ENCODE measurements at regions not wholly inside any gene's neighbourhood (a gene's known extent, or its start where the extent isn't known, plus 50 kb on each side); places are given as distances from the start of the nearest gene placed in this dataset.

- no peak for TF ChIP-seq CTCF (conservative IDR thresholded peaks at IDR 0.05; ENCODE audit: low read length)
- no peak overlapping the region for H3K4me3 ChIP-seq (ENCODE audit: low read length)
- no peak for DNase-seq (ENCODE audit: low read depth)
Measured at GRCh38 chr2:66679442-66679841, 244.5 kb downstream of the MEIS1 start.

DNA sequence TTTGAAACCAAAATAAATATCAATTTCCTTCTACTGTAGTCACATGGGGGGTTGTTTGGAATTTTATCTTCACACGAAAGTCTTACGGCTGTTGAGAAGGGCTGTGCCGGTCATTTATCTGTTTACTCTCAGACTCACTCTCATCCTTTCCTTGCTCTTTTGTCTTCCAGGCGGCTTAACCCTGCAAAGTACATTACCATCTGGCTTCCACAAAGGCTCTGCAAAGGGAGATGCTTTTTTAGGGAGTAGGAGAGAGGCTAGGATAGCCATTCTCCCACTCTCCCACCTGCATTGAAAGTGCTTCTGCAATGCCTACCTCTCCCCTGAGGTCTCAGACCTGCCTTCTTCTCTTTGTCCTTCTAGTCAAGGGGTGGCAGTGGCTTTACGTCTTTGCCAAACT lies 247.6 kb downstream of the MEIS1 start:
- TF ChIP-seq CTCF (conservative IDR thresholded peaks at IDR 0.05; ENCODE audit: low read length), result no peak
- H3K4me3 ChIP-seq (ENCODE audit: low read length), result no peak overlapping the region
- DNase-seq (ENCODE audit: low read depth), result no peak

GRCh38 chr2:66683064-66683463 lies 248.1 kb downstream of the MEIS1 start:
- no peak for TF ChIP-seq CTCF (conservative IDR thresholded peaks at IDR 0.05; ENCODE audit: low read length)
- H3K4me3 ChIP-seq (ENCODE audit: low read length), result no peak overlapping the region
- DNase-seq (ENCODE audit: low read depth), result no peak

DNA sequence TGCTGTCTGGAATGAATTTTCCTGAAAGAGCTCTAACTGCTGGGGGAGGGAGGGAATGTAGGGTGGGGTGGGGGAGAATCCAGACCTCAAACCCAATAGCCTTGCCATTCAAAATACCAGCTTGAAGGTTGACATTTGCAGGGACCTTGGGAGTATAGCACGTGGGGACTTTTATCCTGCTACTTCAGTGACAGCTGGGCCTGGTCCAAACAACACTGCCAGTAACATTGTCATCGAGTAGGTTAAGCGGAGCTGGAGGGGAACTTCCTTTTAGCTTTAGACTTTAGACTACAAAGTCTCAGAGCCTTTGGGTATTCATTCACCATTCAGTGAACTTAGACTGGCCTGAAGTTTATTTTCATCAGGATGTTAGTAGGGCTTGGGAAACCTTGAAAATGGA lies 248.7 kb downstream of the MEIS1 start:
- no peak for TF ChIP-seq CTCF (conservative IDR thresholded peaks at IDR 0.05; ENCODE audit: low read length)
- no peak overlapping the region for H3K4me3 ChIP-seq (ENCODE audit: low read length)
- no peak for DNase-seq (ENCODE audit: low read depth)

DNA sequence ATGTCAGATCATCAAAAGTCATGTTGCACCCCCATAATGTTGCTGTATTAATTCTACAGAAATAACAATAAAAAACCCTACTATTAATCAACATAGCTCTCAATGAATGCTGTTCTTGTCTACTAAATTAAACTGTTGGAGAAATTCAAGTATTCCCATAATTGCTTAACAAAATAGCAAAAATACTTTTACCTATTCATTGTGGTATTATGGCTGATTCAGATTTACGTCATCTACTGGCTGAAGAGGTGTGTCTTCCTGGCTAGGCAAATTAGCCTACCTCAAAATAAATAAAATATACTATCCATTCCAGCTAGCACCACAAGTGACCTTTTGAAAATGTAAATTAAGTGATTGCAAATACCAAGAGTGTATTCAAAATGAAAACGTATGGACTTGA lies 249.4 kb downstream of the MEIS1 start:
- TF ChIP-seq CTCF (conservative IDR thresholded peaks at IDR 0.05; ENCODE audit: low read length), result no peak
- H3K4me3 ChIP-seq (ENCODE audit: low read length), result no peak overlapping the region
- no peak for DNase-seq (ENCODE audit: low read depth)

- TF ChIP-seq CTCF (conservative IDR thresholded peaks at IDR 0.05; ENCODE audit: low read length), result no peak
- H3K4me3 ChIP-seq (ENCODE audit: low read length), result no peak overlapping the region
- peak; percentile 19 for DNase-seq (ENCODE audit: low read depth)
Measured at GRCh38 chr2:66686755-66687154, 251.8 kb downstream of the MEIS1 start.

DNA sequence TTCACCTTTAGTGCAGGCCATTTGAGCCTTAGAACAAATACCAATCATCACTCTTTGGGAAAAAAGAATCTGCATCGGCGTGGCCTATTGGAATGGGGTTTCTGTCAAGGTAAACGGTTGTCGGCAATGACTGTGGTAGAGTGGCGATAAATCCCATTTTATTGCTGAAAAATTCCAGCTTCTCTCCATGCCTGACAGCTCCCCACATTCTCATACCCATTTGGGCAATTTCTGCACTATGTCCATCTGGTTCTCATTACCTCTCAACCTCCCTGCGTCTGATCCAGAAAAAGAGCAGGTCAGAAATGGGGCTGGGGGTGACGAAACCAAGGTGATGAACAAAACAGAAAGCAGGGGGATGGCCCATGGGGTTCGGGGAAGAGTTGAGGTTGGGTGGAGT lies 254.0 kb downstream of the MEIS1 start:
- no peak overlapping the region for H3K4me3 ChIP-seq (ENCODE audit: low read length)
- no peak for TF ChIP-seq CTCF (conservative IDR thresholded peaks at IDR 0.05; ENCODE audit: low read length)
- DNase-seq (ENCODE audit: low read depth), result no peak

All from AG10803 (cell line).